Gastrocnemius medialis (tissue), 4 donors: ENCODE measurements at regions not wholly inside any gene's neighbourhood (a gene's known extent, or its start where the extent isn't known, plus 50 kb on each side); places are given as distances from the start of the nearest gene placed in this dataset.
"Not testable (repeated sequence)": the region's sequence is repeated elsewhere in the genome, so short reads cannot be mapped to it uniquely, and the experiment has no call there.

Experiments
- POLR2A ChIP-seq, 2 donors: fragments of 450-650 bp; IDR thresholded peaks; one replicate each; pipeline ENCODE4 v1.6.1; 2017; ENCODE audit warnings: antibody characterized with exemption in 2 of 2, mild to moderate bottlenecking in 2 of 2, moderate library complexity in 2 of 2
- TF ChIP-seq, protein P1 (sequence below), 5 experiments: fragments of 450-650 bp in 3 of 5; fragments of 200-600 bp in 2 of 5; sonication (generic) in 2 of 5; IDR thresholded peaks in 4 of 5; conservative IDR thresholded peaks in 1 of 5; 1 replicate in 4 of 5; 2 replicates in 1 of 5; pipeline ENCODE4 v1.5.1; 2016 to 2019; ENCODE audit warnings: antibody characterized with exemption in 5 of 5, mild to moderate bottlenecking in 3 of 5, moderate library complexity in 3 of 5

DNA sequence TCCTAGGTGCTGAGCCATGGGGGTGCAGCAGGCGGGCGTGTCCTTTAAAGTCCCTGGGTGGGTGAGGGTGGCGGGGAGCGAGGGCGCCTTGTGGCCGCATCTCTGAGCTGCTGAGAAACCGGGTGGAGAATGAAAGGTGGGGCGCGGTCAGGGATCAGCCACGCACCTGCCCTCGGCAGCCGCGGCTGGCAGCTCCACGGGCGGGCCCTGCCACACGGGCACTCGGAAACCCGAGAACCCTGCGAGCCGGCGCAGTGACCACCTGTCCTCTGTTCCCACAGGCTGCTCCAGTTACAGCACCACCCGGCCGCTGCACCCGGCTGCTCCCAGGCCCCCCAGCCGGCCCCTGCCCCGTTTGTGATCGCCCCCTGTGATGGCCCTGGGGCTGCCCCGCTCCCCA lies 4400.5 kb upstream of the TPTE start:
- not testable (repeated sequence) for TF ChIP-seq POLR2A (IDR thresholded peaks at IDR 0.05)
- TF ChIP-seq, protein P1, sequence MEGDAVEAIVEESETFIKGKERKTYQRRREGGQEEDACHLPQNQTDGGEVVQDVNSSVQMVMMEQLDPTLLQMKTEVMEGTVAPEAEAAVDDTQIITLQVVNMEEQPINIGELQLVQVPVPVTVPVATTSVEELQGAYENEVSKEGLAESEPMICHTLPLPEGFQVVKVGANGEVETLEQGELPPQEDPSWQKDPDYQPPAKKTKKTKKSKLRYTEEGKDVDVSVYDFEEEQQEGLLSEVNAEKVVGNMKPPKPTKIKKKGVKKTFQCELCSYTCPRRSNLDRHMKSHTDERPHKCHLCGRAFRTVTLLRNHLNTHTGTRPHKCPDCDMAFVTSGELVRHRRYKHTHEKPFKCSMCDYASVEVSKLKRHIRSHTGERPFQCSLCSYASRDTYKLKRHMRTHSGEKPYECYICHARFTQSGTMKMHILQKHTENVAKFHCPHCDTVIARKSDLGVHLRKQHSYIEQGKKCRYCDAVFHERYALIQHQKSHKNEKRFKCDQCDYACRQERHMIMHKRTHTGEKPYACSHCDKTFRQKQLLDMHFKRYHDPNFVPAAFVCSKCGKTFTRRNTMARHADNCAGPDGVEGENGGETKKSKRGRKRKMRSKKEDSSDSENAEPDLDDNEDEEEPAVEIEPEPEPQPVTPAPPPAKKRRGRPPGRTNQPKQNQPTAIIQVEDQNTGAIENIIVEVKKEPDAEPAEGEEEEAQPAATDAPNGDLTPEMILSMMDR (IDR thresholded peaks at IDR 0.05 in 4 of 5, conservative IDR thresholded peaks at IDR 0.05 in 1 of 5) = not testable (repeated sequence)
